Left ventricle myocardium inferior (tissue), 1 donor: ENCODE measurements at regions not wholly inside any gene's neighbourhood (a gene's known extent, or its start where the extent isn't known, plus 50 kb on each side); places are given as distances from the start of the nearest gene placed in this dataset.

Experiments used
- DNase-seq: peaks from one replicate; pipeline ENCODE4 v3.0.0-alpha.2; 2020
- H3K27ac ChIP-seq: fragments of 200-600 bp; replicated peaks from 2 replicates; pipeline ENCODE4 v1.8.0; 2021
- H3K27me3 ChIP-seq: fragments of 200-600 bp; 2 replicates; pipeline ENCODE4 v1.8.0; 2021; ENCODE audit warnings: low read depth
- H3K36me3 ChIP-seq: fragments of 200-600 bp; 2 replicates; pipeline ENCODE4 v1.8.0; 2021
- H3K4me1 ChIP-seq: fragments of 200-600 bp; 2 replicates; pipeline ENCODE4 v1.8.0; 2021
- H3K4me3 ChIP-seq: fragments of 200-600 bp; 2 replicates; pipeline ENCODE4 v1.8.0; 2021; ENCODE audit warnings: mild to moderate bottlenecking, moderate library complexity
- H3K9me3 ChIP-seq: fragments of 200-600 bp; replicated peaks from 2 replicates; pipeline ENCODE4 v1.8.0; 2021
- intact Hi-C: fragments of 100-400 bp; cut with micrococcal nuclease; formaldehyde crosslinking; loops from one replicate; pipeline ENCODE4 v1.11.0; 2022
- TF ChIP-seq, protein P1 (sequence below): fragments of 200-600 bp; IDR thresholded peaks from 2 replicates; pipeline ENCODE4 v1.8.0; 2021; ENCODE audit warnings: antibody characterized with exemption, mild to moderate bottlenecking, borderline replicate concordance
- donor health status: DM: no; HTN: yes; CAD: no; lungs with severe emphysema.

- peaks cover 7% of the 10 kb centered on the region for H3K9me3 ChIP-seq
- TF ChIP-seq, protein P1, sequence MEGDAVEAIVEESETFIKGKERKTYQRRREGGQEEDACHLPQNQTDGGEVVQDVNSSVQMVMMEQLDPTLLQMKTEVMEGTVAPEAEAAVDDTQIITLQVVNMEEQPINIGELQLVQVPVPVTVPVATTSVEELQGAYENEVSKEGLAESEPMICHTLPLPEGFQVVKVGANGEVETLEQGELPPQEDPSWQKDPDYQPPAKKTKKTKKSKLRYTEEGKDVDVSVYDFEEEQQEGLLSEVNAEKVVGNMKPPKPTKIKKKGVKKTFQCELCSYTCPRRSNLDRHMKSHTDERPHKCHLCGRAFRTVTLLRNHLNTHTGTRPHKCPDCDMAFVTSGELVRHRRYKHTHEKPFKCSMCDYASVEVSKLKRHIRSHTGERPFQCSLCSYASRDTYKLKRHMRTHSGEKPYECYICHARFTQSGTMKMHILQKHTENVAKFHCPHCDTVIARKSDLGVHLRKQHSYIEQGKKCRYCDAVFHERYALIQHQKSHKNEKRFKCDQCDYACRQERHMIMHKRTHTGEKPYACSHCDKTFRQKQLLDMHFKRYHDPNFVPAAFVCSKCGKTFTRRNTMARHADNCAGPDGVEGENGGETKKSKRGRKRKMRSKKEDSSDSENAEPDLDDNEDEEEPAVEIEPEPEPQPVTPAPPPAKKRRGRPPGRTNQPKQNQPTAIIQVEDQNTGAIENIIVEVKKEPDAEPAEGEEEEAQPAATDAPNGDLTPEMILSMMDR = no peak
- no peak overlapping the region for H3K27ac ChIP-seq
- no peaks in the 10 kb centered on the region for H3K36me3 ChIP-seq
- intact Hi-C loops = no loop called here
- H3K27me3 ChIP-seq = no peaks in the 10 kb centered on the region
- DNase-seq = no peak
- H3K4me3 ChIP-seq = no peak overlapping the region
- H3K4me1 ChIP-seq = no peaks in the 10 kb centered on the region
Observed at GRCh38 chr1:239436286-239436685, 49.9 kb downstream of the CHRM3 start.

- intact Hi-C loops = no loop called here
- H3K36me3 ChIP-seq = no peaks in the 10 kb centered on the region
- TF ChIP-seq, protein P1 = no peak
- DNase-seq = no peak
- no peaks in the 10 kb centered on the region for H3K27me3 ChIP-seq
- H3K4me1 ChIP-seq = no peaks in the 10 kb centered on the region
- peaks cover 17% of the 10 kb centered on the region for H3K9me3 ChIP-seq
- no peak overlapping the region for H3K4me3 ChIP-seq
- H3K27ac ChIP-seq = no peak overlapping the region
Observed at GRCh38 chr1:239437822-239438221, 51.5 kb downstream of the CHRM3 start.

GRCh38 chr1:239438891-239439290 is 52.5 kb downstream of the CHRM3 start:
- DNase-seq = no peak
- no peak overlapping the region for H3K4me3 ChIP-seq
- intact Hi-C loops = no loop called here
- H3K27ac ChIP-seq = no peak overlapping the region
- TF ChIP-seq, protein P1 = no peak
- no peaks in the 10 kb centered on the region for H3K4me1 ChIP-seq
- peaks cover 17% of the 10 kb centered on the region for H3K9me3 ChIP-seq
- no peaks in the 10 kb centered on the region for H3K36me3 ChIP-seq
- no peaks in the 10 kb centered on the region for H3K27me3 ChIP-seq

GRCh38 chr1:239443361-239443760 is 57.0 kb downstream of the CHRM3 start:
- H3K27me3 ChIP-seq = no peaks in the 10 kb centered on the region
- no peak overlapping the region for H3K4me3 ChIP-seq
- TF ChIP-seq, protein P1 = no peak
- no peaks in the 10 kb centered on the region for H3K36me3 ChIP-seq
- intact Hi-C loops = no loop called here
- no peak overlapping the region for H3K27ac ChIP-seq
- H3K9me3 ChIP-seq = peaks cover 17% of the 10 kb centered on the region
- no peak for DNase-seq
- H3K4me1 ChIP-seq = no peaks in the 10 kb centered on the region

- Histone ChIP-seq H3K27ac (no peak overlapping the region), H3K9me3 (peaks cover 6% of the 10 kb centered on the region), H3K4me3 (no peak overlapping the region), H3K27me3 (no peaks in the 10 kb centered on the region), H3K36me3 (no peaks in the 10 kb centered on the region), H3K4me1 (no peaks in the 10 kb centered on the region)
- intact Hi-C loops = no loop called here
- TF ChIP-seq, protein P1 = no peak
- no peak for DNase-seq
Observed at GRCh38 chr1:239446611-239447010, 60.2 kb downstream of the CHRM3 start.

GRCh38 chr1:239448911-239449310 is 62.5 kb downstream of the CHRM3 start:
- TF ChIP-seq, protein P1 = no peak
- no peak overlapping the region for H3K27ac ChIP-seq
- intact Hi-C loops = no loop called here
- H3K9me3 ChIP-seq = no peaks in the 10 kb centered on the region
- H3K4me1 ChIP-seq = no peaks in the 10 kb centered on the region
- no peaks in the 10 kb centered on the region for H3K27me3 ChIP-seq
- no peak for DNase-seq
- H3K36me3 ChIP-seq = no peaks in the 10 kb centered on the region
- H3K4me3 ChIP-seq = no peak overlapping the region
